K562 (cell line): ENCODE measurements at regions not wholly inside any gene's neighbourhood (a gene's known extent, or its start where the extent isn't known, plus 50 kb on each side); places are given as distances from the start of the nearest gene placed in this dataset.
A peak's percentile ranks its signal among the peaks of the same experiment; 100 is the strongest.

ENCODE experiments used
- CBFB ChIP-seq: sonication (generic); formaldehyde crosslinking; IDR thresholded peaks from 2 replicates; pipeline ENCODE4 v1.4.0; 2020; ENCODE audit warnings: mild to moderate bottlenecking, missing genetic modification reagents
- CREM ChIP-seq: IDR thresholded peaks from 2 replicates; pipeline ENCODE4 v1.6.1; 2014; ENCODE audit warnings: antibody characterized with exemption, low read depth
- GMEB1 ChIP-seq: fragments of 250-450 bp; sonication (Bioruptor Pico); IDR thresholded peaks from 2 replicates; pipeline ENCODE4 v1.4.0; 2020; ENCODE audit warnings: mild to moderate bottlenecking
- IRF2 ChIP-seq: sonication (generic); formaldehyde crosslinking; IDR thresholded peaks from 2 replicates; pipeline ENCODE4 v1.8.1; 2022; ENCODE audit warnings: mild to moderate bottlenecking, missing genetic modification reagents
- JUND ChIP-seq, 2 experiments: IDR thresholded peaks; 2 replicates in 1 of 2; 3 replicates in 1 of 2; pipeline ENCODE4 v1.6.1; 2011; ENCODE audit warnings: borderline replicate concordance in 2 of 2, low read depth in 2 of 2, low read length in 2 of 2, improper control_type of control experiment in 1 of 2, missing biosample characterization in 1 of 2, missing genetic modification characterization in 1 of 2, missing genetic modification reagents in 1 of 2
- KAT7 ChIP-seq: sonication (generic); formaldehyde crosslinking; IDR thresholded peaks from 2 replicates; pipeline ENCODE4 v1.8.0; 2022; ENCODE audit warnings: missing genetic modification reagents, mild to moderate bottlenecking, borderline replicate concordance
- MEF2D ChIP-seq: conservative IDR thresholded peaks from 2 replicates; pipeline ENCODE4 v1.6.1; 2016; ENCODE audit warnings: low read depth, missing genetic modification characterization, missing compliant biosample characterization
- PKNOX1 ChIP-seq: fragments of 450-650 bp; IDR thresholded peaks from 2 replicates; pipeline ENCODE4 v1.6.1; 2016
- RBM14 ChIP-seq: fragments of 200-400 bp; formaldehyde crosslinking; IDR thresholded peaks from 2 replicates; pipeline ENCODE4 v1.6.1; 2018; ENCODE audit warnings: low read depth, mild to moderate bottlenecking, low read length, moderate library complexity, borderline replicate concordance; ENCODE audit not compliant: insufficient read depth
- SMARCA4 ChIP-seq: fragments of 450-650 bp; IDR thresholded peaks from 2 replicates; pipeline ENCODE4 v1.6.1; 2016
- SREBF2 ChIP-seq: sonication (generic); formaldehyde crosslinking; IDR thresholded peaks from 2 replicates; pipeline ENCODE4 v1.4.0; 2020; ENCODE audit warnings: mild to moderate bottlenecking, missing genetic modification reagents
- SRSF7 ChIP-seq: fragments of 200-400 bp; formaldehyde crosslinking; optimal IDR thresholded peaks from 2 replicates; pipeline ENCODE3; 2017; ENCODE audit warnings: mild to moderate bottlenecking, low read depth, low read length
- STAT5A ChIP-seq: IDR thresholded peaks from 2 replicates; pipeline ENCODE4 v1.6.1; 2012; ENCODE audit warnings: low read length, inconsistent platforms, borderline replicate concordance
- TAF9B ChIP-seq: fragments of 450-650 bp; IDR thresholded peaks from 2 replicates; pipeline ENCODE4 v1.6.1; 2018; ENCODE audit warnings: mild to moderate bottlenecking; ENCODE audit not compliant: partially characterized antibody
- TCF15 ChIP-seq: fragments of 250-450 bp; sonication (Bioruptor Pico); IDR thresholded peaks from 2 replicates; pipeline ENCODE4 v1.8.0; 2022; ENCODE audit warnings: moderate library complexity, mild to moderate bottlenecking, inconsistent platforms
- ZBTB49 ChIP-seq: sonication (generic); formaldehyde crosslinking; IDR thresholded peaks from 2 replicates; pipeline ENCODE4 v1.8.0; 2022; ENCODE audit warnings: missing genetic modification reagents, mild to moderate bottlenecking, borderline replicate concordance
- ZBTB7A ChIP-seq: IDR thresholded peaks from 2 replicates; pipeline ENCODE4 v1.6.1; 2011; ENCODE audit warnings: low read depth, mild to moderate bottlenecking, low read length, moderate library complexity, borderline replicate concordance; ENCODE audit not compliant: control insufficient read depth
- ZNF644 ChIP-seq: fragments of 200-800 bp; sonication (Bioruptor generic); IDR thresholded peaks from 2 replicates; pipeline ENCODE4 v1.6.1; 2016; ENCODE audit warnings: low read depth, missing genetic modification characterization, missing compliant biosample characterization
- ZNF695 ChIP-seq: fragments of 450-650 bp; formaldehyde crosslinking; IDR thresholded peaks from 2 replicates; pipeline ENCODE4 v1.4.0; 2020; ENCODE audit warnings: mild to moderate bottlenecking, moderate library complexity
- TF ChIP-seq, protein P1 (sequence below): fragments of 150-350 bp; conservative IDR thresholded peaks from 2 replicates; pipeline ENCODE4 v1.6.1; 2014; ENCODE audit warnings: low read length

DNA sequence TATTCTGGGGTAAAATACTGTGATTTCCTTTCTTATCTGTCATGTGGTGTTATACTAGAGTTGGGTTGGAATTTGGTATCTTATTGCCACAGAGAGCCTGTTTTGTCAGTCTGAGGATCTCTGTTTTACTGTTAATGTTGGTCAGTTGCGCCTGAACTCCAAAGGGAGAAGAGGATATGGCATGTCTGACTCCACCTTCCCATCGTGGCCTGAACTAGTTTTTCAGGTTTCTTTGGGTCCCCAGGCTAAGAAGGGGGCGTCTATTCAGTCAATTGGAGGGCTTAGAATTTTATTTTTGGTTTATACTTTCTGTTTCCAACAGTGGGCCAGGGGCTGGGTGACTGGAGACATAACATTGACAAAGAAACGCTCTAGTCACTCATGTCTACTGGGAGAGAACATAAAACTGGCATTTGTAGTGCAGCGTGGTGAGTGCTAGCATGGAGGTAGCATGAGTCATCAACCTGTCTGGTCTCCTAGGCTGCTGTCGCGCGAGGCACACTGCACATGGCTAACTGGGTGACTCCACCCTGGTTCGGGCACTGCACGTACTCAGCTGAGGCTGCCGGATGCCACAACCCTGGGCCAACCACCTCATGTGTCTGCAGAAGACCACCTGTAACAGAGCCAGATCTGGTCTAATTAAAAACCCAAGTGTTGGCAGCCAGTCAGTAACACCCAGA, 120.1 kb upstream of the OR9Q1 start (continued):
- TF ChIP-seq ZBTB49 (CRISPR knock-in tag): no peak
- no peak for TF ChIP-seq MEF2D (tag)
- TF ChIP-seq CREM: 0 out of 2 replicates have a peak, but pooled peaks have one; percentile 8
- TF ChIP-seq JUND (IDR thresholded peaks at IDR 0.05; ENCODE audit: borderline replicate concordance, low read depth, low read length): peak; percentile 93
- peak; percentile 92 for TF ChIP-seq JUND (tag; IDR thresholded peaks at IDR 0.05; ENCODE audit: borderline replicate concordance, low read depth, low read length)
- no peak for TF ChIP-seq RBM14
- TF ChIP-seq, protein P1, sequence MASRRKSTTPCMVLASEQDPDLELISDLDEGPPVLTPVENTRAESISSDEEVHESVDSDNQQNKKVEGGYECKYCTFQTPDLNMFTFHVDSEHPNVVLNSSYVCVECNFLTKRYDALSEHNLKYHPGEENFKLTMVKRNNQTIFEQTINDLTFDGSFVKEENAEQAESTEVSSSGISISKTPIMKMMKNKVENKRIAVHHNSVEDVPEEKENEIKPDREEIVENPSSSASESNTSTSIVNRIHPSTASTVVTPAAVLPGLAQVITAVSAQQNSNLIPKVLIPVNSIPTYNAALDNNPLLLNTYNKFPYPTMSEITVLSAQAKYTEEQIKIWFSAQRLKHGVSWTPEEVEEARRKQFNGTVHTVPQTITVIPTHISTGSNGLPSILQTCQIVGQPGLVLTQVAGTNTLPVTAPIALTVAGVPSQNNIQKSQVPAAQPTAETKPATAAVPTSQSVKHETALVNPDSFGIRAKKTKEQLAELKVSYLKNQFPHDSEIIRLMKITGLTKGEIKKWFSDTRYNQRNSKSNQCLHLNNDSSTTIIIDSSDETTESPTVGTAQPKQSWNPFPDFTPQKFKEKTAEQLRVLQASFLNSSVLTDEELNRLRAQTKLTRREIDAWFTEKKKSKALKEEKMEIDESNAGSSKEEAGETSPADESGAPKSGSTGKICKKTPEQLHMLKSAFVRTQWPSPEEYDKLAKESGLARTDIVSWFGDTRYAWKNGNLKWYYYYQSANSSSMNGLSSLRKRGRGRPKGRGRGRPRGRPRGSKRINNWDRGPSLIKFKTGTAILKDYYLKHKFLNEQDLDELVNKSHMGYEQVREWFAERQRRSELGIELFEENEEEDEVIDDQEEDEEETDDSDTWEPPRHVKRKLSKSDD: no peak
- TF ChIP-seq ZNF695: no peak
- no peak for TF ChIP-seq TCF15 (CRISPR knock-in tag)
- no peak for TF ChIP-seq SREBF2
- TF ChIP-seq ZBTB7A: no peak
- TF ChIP-seq SRSF7: no peak
- TF ChIP-seq CBFB: no peak
- TF ChIP-seq GMEB1 (CRISPR knock-in tag): no peak
- TF ChIP-seq ZNF644 (tag): no peak
- TF ChIP-seq STAT5A: no peak
- TF ChIP-seq PKNOX1: 0 out of 2 replicates have a peak, but pooled peaks have one; percentile 4
- TF ChIP-seq SMARCA4: 0 out of 2 replicates have a peak, but pooled peaks have one; percentile 20
- no peak for TF ChIP-seq KAT7 (CRISPR knock-in tag)
- TF ChIP-seq TAF9B: no peak
- no peak for TF ChIP-seq IRF2
